ENCODE measurements at regions not wholly inside any gene's neighbourhood (a gene's known extent, or its start where the extent isn't known, plus 50 kb on each side); places are given as distances from the start of the nearest gene placed in this dataset.

- DNase-seq (ENCODE audit: low read depth, low spot score), result no peak
Observed at GRCh38 chr6:22929311-22929985, 360.1 kb downstream of the HDGFL1 start.

GRCh38 chr6:22940581-22941290 lies 371.4 kb downstream of the HDGFL1 start:
- no peak for DNase-seq (ENCODE audit: low read depth, low spot score)

- DNase-seq (ENCODE audit: low read depth, low spot score), result no peak
Observed at GRCh38 chr6:22942403-22942802, 373.0 kb downstream of the HDGFL1 start.

- DNase-seq (ENCODE audit: low read depth, low spot score), result no peak
Observed at GRCh38 chr6:22943327-22943726, 374.0 kb downstream of the HDGFL1 start.

GRCh38 chr6:22949967-22950366 lies 380.6 kb downstream of the HDGFL1 start:
- no peak for DNase-seq (ENCODE audit: low read depth, low spot score)

GRCh38 chr6:22952097-22952496 lies 382.7 kb downstream of the HDGFL1 start:
- DNase-seq (ENCODE audit: low read depth, low spot score), result no peak

- DNase-seq (ENCODE audit: low read depth, low spot score), result no peak
Observed at GRCh38 chr6:22954749-22955385, 385.5 kb downstream of the HDGFL1 start.

- no peak for DNase-seq (ENCODE audit: low read depth, low spot score)
Observed at GRCh38 chr6:22956029-22956681, 386.8 kb downstream of the HDGFL1 start.

GRCh38 chr6:22958677-22959076 lies 389.3 kb downstream of the HDGFL1 start:
- no peak for DNase-seq (ENCODE audit: low read depth, low spot score)

- DNase-seq (ENCODE audit: low read depth, low spot score), result no peak
Observed at GRCh38 chr6:22959571-22959970, 390.2 kb downstream of the HDGFL1 start.

- no peak for DNase-seq (ENCODE audit: low read depth, low spot score)
Observed at GRCh38 chr6:22964334-22964733, 395.0 kb downstream of the HDGFL1 start.

- DNase-seq (ENCODE audit: low read depth, low spot score), result no peak
Observed at GRCh38 chr6:22965889-22966288, 396.5 kb downstream of the HDGFL1 start.

GRCh38 chr6:22966691-22967422 lies 397.5 kb downstream of the HDGFL1 start:
- no peak for DNase-seq (ENCODE audit: low read depth, low spot score)

GRCh38 chr6:22970004-22970403 lies 400.6 kb downstream of the HDGFL1 start:
- DNase-seq (ENCODE audit: low read depth, low spot score), result no peak

GRCh38 chr6:22972771-22973170 lies 403.4 kb downstream of the HDGFL1 start:
- no peak for DNase-seq (ENCODE audit: low read depth, low spot score)

- no peak for DNase-seq (ENCODE audit: low read depth, low spot score)
Observed at GRCh38 chr6:22975079-22975478, 405.7 kb downstream of the HDGFL1 start.

GRCh38 chr6:22980446-22980845 lies 411.1 kb downstream of the HDGFL1 start:
- no peak for DNase-seq (ENCODE audit: low read depth, low spot score)

- DNase-seq (ENCODE audit: low read depth, low spot score), result no peak
Observed at GRCh38 chr6:23002044-23002619, 432.8 kb downstream of the HDGFL1 start.

GRCh38 chr6:23003671-23004467 lies 434.5 kb downstream of the HDGFL1 start:
- no peak for DNase-seq (ENCODE audit: low read depth, low spot score)

GRCh38 chr6:23006656-23007055 lies 437.3 kb downstream of the HDGFL1 start:
- no peak for DNase-seq (ENCODE audit: low read depth, low spot score)
